Panc1 (cell line): ENCODE measurements at regions not wholly inside any gene's neighbourhood (a gene's known extent, or its start where the extent isn't known, plus 50 kb on each side); places are given as distances from the start of the nearest gene placed in this dataset.

Experiments
- ATAC-seq: fragments of 200-7000 bp; cut with Tn5 transposase; 2 replicates; pipeline ENCODE4 v1.9.1; 2020; ENCODE audit warnings: mild to moderate bottlenecking, moderate library complexity
- BruUV-seq: library from RNA; stranded (reverse); fragments of 400-500 nt; replicated peaks from 2 replicates; lab custom pipeline; 2021; lab: Mats Ljungman, UMichigan
- CTCF ChIA-PET: fragments of 300-600 bp; sonication (Branson Sonifier 250); formaldehyde crosslinking; loops from one replicate; lab custom pipeline; 2022; ENCODE audit warnings: antibody characterized with exemption; lab: Charles Lee
- POLR2A ChIA-PET: fragments of 300-600 bp; sonication (Branson Sonifier 250); formaldehyde crosslinking; loops from one replicate; lab custom pipeline; 2022; ENCODE audit warnings: antibody characterized with exemption; lab: Charles Lee
- DNase-seq: peaks from one replicate; pipeline ENCODE4 v3.0.0-alpha.2; 2010; ENCODE audit warnings: low read depth, low spot score
- H3K27ac ChIP-seq: 2 replicates; pipeline ENCODE4 v1.5.1; 2011; ENCODE audit warnings: mild to moderate bottlenecking, low read length, inconsistent platforms
- H3K27me3 ChIP-seq: fragments of 200-500 bp; sonication (Bioruptor generic); 2 replicates; pipeline ENCODE4 v1.6.0; 2014; ENCODE audit warnings: low read length, inconsistent platforms; ENCODE audit not compliant: control insufficient read depth, insufficient read depth
- H3K36me3 ChIP-seq: fragments of 200-500 bp; sonication (Bioruptor generic); 2 replicates; pipeline ENCODE4 v1.5.1; 2014; ENCODE audit warnings: inconsistent platforms, mild to moderate bottlenecking, low read length, moderate library complexity; ENCODE audit not compliant: control insufficient read depth, insufficient read depth
- H3K4me1 ChIP-seq: 2 replicates; pipeline ENCODE4 v1.5.1; 2011; ENCODE audit warnings: inconsistent platforms, mild to moderate bottlenecking, low read length, moderate library complexity; ENCODE audit not compliant: control insufficient read depth, insufficient read depth
- H3K4me3 ChIP-seq, 2 experiments: 2 replicates each; pipeline ENCODE4 v1.5.1; 2011 to 2012; ENCODE audit warnings: low read depth in 2 of 2, low read length in 2 of 2, mild to moderate bottlenecking in 2 of 2, inconsistent platforms in 1 of 2, moderate library complexity in 1 of 2
- H3K9me3 ChIP-seq: fragments of 200-500 bp; sonication (Bioruptor generic); 2 replicates; pipeline ENCODE4 v1.5.1; 2014; ENCODE audit warnings: low read depth, mild to moderate bottlenecking, inconsistent platforms, low read length, moderate library complexity; ENCODE audit not compliant: control insufficient read depth, insufficient read depth
- POLR2AphosphoS5 ChIP-seq: IDR thresholded peaks from 2 replicates; pipeline ENCODE4 v1.6.1; 2012; ENCODE audit warnings: mild to moderate bottlenecking, low read depth, low read length, moderate library complexity
- SIN3A ChIP-seq: IDR thresholded peaks from 2 replicates; pipeline ENCODE4 v1.6.1; 2012; ENCODE audit warnings: low read depth, mild to moderate bottlenecking, low read length, moderate library complexity, borderline replicate concordance; ENCODE audit not compliant: insufficient read depth
- TCF7L2 ChIP-seq: IDR thresholded peaks from 2 replicates; pipeline ENCODE4 v1.6.1; 2011; ENCODE audit warnings: mild to moderate bottlenecking, low read depth, low read length, inconsistent platforms
- in situ Hi-C: cut with HindIII; loops from 2 replicates; pipeline ENCODE4 v1.10.0; 2016; ENCODE audit warnings: low sequenced_read_pairs, low pct_unique_long_range_greater_than_20kb
- intact Hi-C: fragments of 100-400 bp; cut with micrococcal nuclease; formaldehyde crosslinking; loops from one replicate; pipeline ENCODE4 v1.10.0; 2022; ENCODE audit not compliant: unreplicated experiment
- TF ChIP-seq, protein P1 (sequence below): fragments of 450-650 bp; IDR thresholded peaks from 2 replicates; pipeline ENCODE4 v1.5.1; 2017; ENCODE audit warnings: mild to moderate bottlenecking
- TF ChIP-seq, protein P2 (sequence below), 2 experiments: IDR thresholded peaks; 2 replicates each; pipeline ENCODE4 v1.6.1; 2011 to 2012; ENCODE audit warnings: low read depth in 2 of 2, control low read depth in 1 of 2, low read length in 1 of 2, mild to moderate bottlenecking in 1 of 2, moderate library complexity in 1 of 2; ENCODE audit not compliant: insufficient read depth in 1 of 2

DNA sequence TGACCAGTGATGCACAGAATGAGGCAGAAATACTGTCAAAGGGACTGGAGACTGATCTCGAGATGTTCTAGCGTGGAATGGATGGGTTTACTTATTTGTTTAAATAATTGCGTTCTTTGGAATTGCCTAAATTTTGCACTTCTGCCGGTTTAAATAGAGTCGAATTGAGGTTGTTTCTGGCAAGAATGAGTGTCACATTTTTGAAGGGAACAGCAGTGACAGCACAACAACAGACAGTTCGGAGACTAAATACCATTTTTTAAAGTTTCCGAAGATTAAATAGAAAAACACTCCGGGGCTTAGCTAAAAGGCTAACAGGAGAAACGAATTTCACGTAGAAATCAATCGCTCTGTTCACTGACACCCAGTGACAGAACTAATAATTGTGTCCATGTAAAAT, 969.2 kb upstream of the RBFOX1 start:
- CTCF ChIA-PET = no interaction called here
- in situ Hi-C loops (no loop called here), intact Hi-C loops (no loop called here)
- Histone ChIP-seq H3K36me3 (no peaks in the 10 kb centered on the region), H3K27me3 (no peaks in the 10 kb centered on the region), H3K9me3 (no peaks in the 10 kb centered on the region), H3K4me3 (no peak overlapping the region), H3K4me1 (no peaks in the 10 kb centered on the region), H3K27ac (no peak overlapping the region)
- DNase-seq (no peak), ATAC-seq (no peak)
- TF ChIP-seq TCF7L2 (no peak), POLR2AphosphoS5 (no peak), SIN3A (no peak)
- TF ChIP-seq, protein P1, sequence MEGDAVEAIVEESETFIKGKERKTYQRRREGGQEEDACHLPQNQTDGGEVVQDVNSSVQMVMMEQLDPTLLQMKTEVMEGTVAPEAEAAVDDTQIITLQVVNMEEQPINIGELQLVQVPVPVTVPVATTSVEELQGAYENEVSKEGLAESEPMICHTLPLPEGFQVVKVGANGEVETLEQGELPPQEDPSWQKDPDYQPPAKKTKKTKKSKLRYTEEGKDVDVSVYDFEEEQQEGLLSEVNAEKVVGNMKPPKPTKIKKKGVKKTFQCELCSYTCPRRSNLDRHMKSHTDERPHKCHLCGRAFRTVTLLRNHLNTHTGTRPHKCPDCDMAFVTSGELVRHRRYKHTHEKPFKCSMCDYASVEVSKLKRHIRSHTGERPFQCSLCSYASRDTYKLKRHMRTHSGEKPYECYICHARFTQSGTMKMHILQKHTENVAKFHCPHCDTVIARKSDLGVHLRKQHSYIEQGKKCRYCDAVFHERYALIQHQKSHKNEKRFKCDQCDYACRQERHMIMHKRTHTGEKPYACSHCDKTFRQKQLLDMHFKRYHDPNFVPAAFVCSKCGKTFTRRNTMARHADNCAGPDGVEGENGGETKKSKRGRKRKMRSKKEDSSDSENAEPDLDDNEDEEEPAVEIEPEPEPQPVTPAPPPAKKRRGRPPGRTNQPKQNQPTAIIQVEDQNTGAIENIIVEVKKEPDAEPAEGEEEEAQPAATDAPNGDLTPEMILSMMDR = no peak
- TF ChIP-seq, protein P2, sequence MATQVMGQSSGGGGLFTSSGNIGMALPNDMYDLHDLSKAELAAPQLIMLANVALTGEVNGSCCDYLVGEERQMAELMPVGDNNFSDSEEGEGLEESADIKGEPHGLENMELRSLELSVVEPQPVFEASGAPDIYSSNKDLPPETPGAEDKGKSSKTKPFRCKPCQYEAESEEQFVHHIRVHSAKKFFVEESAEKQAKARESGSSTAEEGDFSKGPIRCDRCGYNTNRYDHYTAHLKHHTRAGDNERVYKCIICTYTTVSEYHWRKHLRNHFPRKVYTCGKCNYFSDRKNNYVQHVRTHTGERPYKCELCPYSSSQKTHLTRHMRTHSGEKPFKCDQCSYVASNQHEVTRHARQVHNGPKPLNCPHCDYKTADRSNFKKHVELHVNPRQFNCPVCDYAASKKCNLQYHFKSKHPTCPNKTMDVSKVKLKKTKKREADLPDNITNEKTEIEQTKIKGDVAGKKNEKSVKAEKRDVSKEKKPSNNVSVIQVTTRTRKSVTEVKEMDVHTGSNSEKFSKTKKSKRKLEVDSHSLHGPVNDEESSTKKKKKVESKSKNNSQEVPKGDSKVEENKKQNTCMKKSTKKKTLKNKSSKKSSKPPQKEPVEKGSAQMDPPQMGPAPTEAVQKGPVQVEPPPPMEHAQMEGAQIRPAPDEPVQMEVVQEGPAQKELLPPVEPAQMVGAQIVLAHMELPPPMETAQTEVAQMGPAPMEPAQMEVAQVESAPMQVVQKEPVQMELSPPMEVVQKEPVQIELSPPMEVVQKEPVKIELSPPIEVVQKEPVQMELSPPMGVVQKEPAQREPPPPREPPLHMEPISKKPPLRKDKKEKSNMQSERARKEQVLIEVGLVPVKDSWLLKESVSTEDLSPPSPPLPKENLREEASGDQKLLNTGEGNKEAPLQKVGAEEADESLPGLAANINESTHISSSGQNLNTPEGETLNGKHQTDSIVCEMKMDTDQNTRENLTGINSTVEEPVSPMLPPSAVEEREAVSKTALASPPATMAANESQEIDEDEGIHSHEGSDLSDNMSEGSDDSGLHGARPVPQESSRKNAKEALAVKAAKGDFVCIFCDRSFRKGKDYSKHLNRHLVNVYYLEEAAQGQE (IDR thresholded peaks at IDR 0.05; ENCODE audit: insufficient read depth in 1 of 2, low read depth in 2 of 2, low read length in 1 of 2) = no peak
- no TSS peak for BruUV-seq
- POLR2A ChIA-PET = no interaction called here

DNA sequence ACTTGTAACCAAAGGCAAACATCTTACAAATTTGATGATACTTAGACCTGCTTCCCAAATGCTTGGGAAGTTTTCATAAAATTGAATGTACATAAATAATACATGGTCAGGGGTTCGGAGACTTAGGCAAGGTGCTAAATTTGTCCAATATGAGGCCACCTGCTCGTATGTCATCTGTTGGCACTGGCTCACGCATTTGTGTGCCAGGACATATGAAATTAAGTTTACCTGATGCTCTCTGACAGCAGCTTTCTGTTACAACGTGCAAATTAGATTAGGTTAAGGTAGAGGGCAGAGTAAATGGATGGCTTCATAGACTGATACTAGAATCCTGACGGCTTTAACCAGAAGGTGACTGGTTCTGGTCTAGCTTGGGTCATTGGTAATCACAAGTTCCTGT, 970.3 kb upstream of the RBFOX1 start:
- in situ Hi-C loops = no loop called here
- intact Hi-C loops = no loop called here
- DNase-seq (no peak), ATAC-seq (no peak)
- no peaks in the 10 kb centered on the region for H3K4me1 ChIP-seq
- ChIA-PET CTCF (no interaction called here), POLR2A (no interaction called here)
- H3K27me3 ChIP-seq = no peaks in the 10 kb centered on the region
- H3K27ac ChIP-seq = no peak overlapping the region
- no peaks in the 10 kb centered on the region for H3K9me3 ChIP-seq
- no peak for TF ChIP-seq TCF7L2
- TF ChIP-seq, protein P1 = no peak
- TF ChIP-seq POLR2AphosphoS5 = no peak
- TF ChIP-seq, protein P2 (IDR thresholded peaks at IDR 0.05; ENCODE audit: insufficient read depth in 1 of 2, low read depth in 2 of 2, low read length in 1 of 2) = no peak
- no peak for TF ChIP-seq SIN3A
- BruUV-seq = no TSS peak
- no peaks in the 10 kb centered on the region for H3K36me3 ChIP-seq
- no peak overlapping the region for H3K4me3 ChIP-seq
